Occipital lobe (tissue), 1 donor: ENCODE measurements at regions not wholly inside any gene's neighbourhood (a gene's known extent, or its start where the extent isn't known, plus 50 kb on each side); places are given as distances from the start of the nearest gene placed in this dataset.

Source experiments
- DNase-seq: peaks from one replicate; lab custom pipeline; 2025; lab: John Stamatoyannopoulos, UW

DNA sequence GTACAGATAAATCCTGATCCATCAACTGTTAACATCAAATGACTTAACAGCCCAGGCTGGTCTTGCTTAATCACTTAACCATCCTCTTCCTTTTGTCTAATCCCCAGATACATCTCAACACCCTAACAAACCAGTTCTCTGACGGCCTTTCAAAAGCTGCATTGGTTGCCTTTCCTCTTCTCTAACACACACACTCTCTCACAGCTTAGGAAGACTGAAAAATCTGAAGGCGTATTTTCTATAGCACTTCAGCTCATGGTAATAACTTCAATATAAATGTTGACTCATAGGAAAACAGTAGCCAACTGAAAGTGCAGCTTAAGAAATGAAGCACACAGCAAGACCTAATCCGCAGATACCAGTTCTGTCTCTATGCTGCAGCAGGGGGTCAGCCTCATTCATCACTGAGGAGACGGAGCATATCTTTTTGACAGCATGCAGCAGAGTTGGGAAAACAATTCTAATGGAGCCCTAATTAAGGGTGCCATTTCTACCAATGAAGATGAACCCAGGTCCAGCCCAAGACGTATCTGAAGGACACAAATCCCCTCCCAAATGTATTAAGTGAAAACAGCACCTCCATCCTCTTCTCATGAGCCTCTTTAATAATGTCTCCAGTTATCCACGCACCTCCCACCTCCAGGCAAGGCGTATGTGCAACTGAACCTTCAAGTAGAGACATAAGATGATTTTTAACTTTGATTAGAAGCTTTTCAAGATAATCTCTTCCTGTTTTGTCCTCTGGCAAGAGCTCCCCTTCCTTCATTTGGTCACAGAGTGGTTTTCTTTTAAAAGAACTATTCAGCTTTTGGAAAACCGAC is 211.7 kb upstream of the NFE2L3 start:
- no peak for DNase-seq

GRCh38 chr7:25944777-25945515 is 207.1 kb upstream of the NFE2L3 start:
- no peak for DNase-seq

GRCh38 chr7:25945608-25946007 is 206.4 kb upstream of the NFE2L3 start:
- DNase-seq, result no peak

DNA sequence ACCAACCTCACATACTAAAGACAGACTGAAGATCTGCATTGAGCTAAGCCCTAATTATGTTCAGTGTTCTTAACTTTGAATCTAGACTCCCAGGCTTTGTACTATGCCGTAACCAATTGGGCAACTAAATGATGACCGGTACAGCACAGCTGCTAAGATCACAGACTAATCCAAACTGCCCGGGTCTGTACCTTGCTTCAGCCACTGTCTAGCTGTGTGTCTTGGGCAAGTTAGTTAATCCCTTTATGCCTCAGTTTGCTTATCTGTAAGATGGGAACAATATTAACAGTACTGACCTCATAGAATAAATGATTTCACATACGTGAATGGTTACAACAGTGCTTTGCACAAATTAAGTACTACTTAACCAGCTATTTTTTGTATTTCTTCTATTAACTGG is 205.8 kb upstream of the NFE2L3 start:
- no peak for DNase-seq

DNA sequence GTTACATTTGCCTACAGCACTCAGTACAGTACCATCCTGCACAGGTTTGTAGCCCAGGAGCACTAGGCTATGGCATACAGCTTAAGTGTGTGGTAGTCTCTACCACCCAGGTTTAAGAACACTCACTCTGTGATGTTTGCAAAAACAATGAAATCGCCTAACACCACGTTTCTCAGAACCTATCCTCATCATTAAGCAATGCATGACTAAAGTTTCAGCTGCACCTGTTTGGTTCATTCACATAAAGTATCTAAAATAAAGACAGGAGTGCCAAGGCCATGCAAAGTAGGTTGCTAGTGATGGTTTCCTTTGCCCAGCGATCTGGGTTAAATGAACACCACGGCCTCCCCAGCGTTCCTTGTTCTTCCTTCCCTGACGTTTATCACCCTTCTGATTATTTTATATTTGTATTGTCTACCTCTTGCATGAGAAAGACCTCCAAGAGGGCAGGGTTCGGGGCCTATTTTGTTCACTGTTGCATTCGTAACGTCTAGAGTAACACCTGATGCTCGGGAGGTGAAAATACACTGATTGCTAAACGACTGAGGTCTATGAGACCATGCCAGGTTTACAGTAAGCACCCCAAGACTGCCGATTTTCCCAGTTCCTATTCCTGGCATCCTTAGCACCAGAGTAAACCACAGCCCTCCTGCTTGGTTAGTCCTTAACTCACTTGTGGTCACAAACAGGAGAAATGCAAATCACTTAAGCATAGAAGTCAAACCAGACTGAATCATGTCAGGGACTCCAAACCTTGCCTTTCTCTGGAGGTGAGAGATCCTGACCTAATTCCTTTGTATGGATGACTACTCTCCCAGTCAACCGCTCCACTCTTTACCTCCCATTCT is 204.1 kb upstream of the NFE2L3 start:
- DNase-seq, result no peak

- DNase-seq, result no peak
Observed at GRCh38 chr7:25949736-25950487, 202.1 kb upstream of the NFE2L3 start.

- peak; percentile 42 for DNase-seq
Observed at GRCh38 chr7:25950488-25951413, 201.2 kb upstream of the NFE2L3 start.

DNA sequence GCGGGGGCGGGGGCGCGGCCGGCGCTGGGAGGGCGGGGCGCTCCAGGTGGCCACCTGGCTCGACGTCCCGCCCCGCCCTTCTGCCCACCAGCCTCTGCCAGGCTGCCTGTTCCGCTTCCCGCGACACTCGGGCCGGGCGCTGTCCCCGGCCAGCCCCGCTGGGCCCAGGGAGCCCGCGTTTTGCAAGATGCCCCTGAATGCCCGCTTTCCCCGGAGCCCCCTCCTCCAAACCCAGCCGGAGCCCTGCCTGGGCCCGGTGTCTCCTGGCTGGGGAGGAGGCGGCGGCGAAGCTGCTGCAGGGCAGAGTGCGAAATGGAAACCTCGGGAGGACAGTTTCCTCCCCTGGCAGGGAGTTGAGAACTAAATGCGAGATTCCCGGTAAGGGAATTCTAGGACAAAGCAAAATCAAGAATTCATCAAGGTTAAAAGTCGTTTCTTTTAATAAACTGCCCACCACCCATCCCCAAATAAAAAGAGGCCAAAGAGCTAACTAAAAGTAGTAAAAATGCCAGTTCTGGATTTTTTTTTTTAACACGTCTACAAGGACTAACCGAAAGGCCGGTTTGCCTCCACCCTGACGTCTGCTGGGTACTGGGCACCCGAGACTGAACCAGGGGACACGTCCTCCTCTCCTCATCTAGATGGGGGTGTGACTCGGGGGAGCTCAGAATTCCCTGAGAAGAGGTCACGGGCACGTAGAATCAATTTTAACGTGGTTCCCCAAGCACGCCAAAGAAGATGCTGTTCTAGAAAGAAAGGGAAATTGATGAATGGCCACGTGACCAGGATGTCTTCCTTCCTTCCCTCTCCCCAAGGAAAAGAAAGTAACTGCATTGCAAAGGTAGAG is 200.4 kb upstream of the NFE2L3 start:
- DNase-seq, result peak; percentile 42

- DNase-seq, result no peak
Observed at GRCh38 chr7:25952261-25953057, 199.5 kb upstream of the NFE2L3 start.

- no peak for DNase-seq
Observed at GRCh38 chr7:25953859-25954258, 198.1 kb upstream of the NFE2L3 start.

GRCh38 chr7:25954395-25954794 is 197.6 kb upstream of the NFE2L3 start:
- DNase-seq, result no peak

DNA sequence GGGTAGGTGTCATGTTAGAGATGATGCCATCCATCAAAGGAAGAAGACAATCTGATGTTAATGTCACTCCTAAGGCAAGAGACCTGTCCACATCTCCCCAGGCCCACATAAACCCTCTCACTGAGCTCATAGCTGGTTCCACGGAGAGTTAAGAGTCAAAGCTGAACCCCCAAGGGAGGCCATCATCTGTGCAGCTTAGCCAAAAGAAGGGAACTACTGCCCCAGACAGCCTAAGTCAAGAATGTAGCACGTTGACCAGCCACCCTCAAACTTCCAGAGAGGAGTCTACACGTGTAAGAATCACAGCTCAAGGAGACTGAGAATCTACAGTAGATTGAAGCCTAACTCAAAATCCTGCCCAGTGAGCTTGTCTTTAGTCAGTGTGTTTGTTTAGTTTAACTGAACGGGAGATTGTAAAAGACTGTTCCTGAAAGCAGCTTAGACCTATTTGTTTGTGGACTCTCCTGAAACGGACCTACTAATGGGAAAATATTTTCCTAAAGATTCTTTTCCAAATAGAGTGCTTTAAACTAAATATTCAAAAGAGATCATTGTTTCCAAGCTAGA is 192.7 kb upstream of the NFE2L3 start:
- no peak for DNase-seq

GRCh38 chr7:25963733-25964132 is 188.3 kb upstream of the NFE2L3 start:
- no peak for DNase-seq

- DNase-seq, result no peak
Observed at GRCh38 chr7:25964483-25964991, 187.5 kb upstream of the NFE2L3 start.

- no peak for DNase-seq
Observed at GRCh38 chr7:25965405-25966123, 186.4 kb upstream of the NFE2L3 start.

DNA sequence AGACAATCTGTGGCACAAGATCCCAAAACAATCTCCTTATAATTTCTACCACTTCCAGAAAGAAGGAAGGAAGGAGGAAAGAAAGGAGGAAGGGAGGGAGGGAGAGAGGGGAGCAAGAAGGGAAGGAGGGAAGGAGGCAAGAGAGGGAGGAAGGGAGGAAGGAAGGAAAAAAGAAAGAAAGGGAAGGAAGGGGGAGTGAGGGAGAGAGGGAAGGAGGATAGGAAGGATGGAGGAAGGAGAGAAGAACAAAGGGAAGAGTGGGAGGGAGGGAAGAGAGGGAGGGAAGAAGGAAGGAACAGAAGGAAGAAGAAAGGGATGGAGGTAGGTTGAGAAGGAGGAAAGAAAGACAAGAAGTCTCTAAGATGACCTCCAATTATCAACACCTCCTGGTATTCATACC is 185.5 kb upstream of the NFE2L3 start:
- no peak for DNase-seq
